ENCODE measurements at regions not wholly inside any gene's neighbourhood (a gene's known extent, or its start where the extent isn't known, plus 50 kb on each side); places are given as distances from the start of the nearest gene placed in this dataset.
"Not testable (repeated sequence)": the region's sequence is repeated elsewhere in the genome, so short reads cannot be mapped to it uniquely, and the experiment has no call there.

DNA sequence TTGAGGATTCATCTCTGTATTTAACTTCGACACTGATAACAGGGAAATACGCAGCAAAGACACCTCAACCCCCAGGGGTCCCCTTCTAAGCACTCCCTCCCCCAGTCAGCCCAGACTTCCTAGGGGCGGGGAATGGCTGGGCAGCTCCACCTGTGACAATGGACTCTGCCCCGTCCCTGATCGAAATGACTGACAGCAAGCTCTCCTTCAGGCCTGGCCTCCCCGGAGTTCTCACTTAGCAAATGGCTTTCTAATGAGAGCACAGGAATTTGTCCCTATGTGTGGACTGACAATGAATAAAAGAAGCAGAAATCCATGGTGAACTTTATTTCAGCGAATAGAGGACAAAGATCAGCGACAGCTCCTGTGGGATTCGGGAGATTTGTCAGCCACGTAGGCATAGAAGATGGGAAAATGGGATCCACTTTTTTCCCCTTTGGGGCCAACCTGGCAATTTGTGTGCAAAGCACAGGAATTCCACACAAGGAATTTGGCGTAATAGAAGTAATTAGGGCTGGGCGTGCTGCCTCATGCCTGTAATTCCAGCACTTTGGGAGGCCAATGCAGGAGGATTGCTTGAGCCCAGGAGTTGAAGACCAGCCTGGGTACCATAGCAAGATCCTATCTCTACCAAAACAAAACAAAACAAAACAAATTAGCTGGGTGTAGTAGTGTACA is 63.8 kb downstream of the TNFAIP2 start:
- DNase-seq, result no peak

DNA sequence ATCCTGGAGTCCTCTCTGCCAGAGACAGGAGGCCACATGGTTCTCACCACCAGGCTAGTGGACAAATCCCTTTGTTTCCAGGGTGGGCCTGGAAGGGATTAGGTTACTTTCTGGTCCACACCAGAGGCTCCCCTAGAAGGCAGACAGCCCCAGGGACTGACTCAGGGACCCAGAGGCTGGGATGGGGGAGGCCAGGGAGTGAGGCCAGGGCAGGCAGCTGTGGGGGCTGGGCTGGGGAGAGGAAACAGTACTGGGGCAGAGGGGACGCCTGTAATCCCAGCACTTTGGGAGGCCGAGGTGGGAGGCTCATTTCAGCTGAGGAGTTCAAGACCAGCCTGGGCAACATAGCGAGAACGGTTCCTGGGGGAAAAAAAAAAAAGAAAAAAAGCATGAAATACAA is 64.7 kb downstream of the TNFAIP2 start:
- no peak for DNase-seq

DNA sequence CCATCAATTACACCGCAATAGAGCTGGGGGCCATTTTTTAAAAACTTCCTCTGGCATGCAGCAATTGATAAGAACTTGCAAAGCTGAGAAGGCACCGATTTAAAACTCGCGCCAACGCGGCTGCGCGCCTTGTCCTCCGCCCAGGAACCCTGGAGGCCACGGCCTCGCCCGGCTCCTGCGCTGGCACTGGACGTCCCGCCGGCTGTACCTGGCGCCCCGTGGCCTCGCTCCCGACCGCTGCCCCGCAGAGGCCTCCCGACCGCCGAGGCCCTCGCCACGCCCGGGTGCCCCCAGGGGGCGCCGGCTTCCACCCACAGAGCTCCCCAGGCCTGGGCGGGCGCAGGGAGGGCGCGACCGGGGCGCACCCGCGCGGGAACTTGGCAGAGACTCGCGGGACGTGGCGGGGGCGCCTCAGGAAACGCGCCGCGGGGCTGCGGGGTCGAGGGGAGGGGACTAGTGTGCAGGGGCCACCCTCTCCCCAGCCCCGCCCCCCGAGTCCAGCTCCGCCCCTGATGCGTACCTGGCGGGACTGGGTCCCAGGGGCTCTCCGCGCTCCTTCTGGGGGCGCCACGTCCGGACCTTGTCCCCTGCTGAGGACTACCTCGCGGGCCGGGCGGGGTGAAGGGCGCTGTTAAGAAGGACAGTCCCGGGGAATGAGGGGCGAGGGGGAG is 65.7 kb downstream of the TNFAIP2 start:
- DNase-seq, result peak; percentile 14

DNA sequence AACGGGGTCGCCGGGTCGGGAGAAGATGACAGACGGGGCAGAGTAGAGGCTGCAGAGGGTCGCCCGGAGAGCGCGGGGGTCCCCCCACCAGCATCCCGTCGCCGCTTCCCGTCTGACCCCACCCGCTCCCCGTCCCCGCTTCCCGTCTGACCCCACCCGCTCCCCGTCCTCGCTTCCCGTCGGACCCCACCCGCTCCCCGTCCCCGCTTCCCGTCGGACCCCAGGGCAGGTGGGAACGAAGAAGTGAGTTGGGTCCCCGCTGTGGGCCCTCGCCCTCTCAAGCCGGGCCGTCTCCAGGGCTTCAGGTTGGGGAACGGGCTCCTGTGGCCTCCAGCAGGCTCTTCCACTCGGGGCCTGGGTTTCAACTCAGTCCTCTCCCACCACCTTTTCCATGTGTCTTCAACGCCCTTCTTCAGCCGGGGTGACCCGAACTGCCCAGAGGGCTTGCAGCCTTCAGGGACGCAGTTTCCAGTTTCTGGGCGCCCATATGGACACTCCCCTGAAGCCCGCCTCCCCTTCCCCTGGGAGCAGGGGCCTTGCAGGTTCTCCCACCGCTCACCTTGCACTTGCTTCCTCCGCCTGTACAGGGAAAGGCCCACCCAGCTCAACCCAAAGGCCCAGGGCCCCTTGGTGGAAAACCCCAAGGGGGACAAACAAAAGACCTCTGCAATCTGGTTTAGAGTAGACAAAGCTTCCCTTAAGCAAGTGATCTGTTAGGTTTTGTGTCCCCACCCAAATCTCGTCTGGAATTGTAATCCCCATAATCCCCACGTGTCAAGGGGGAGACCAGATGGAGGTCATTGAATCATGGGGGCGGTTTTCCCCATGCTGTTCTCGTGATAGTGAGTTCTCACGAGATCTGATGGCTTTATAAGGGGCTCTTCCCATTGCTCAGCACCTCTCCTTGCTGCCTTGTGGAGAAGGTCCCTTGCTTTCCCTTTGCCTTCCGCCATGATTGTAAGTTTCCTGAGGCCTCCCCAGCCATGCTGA is 66.5 kb downstream of the TNFAIP2 start:
- DNase-seq, result no peak

DNA sequence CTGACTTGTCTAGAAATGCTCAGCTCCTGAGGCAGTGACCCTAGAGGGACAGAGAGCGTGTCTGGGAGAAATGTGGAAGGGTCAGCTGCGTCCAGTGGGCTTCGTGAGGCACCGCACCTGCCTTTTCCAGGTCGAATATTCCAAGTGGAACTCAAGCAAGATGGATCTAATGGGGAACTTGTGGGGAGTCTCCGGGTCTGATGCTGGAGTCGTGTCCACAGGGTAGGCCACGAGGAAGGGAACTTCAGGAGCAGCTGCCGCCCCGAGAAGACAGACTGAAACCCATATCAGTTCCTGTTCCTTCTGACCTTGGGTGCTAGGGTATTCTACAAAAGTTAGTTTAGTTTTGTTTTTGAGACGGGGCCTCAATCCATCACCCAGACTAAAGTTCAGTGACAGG is 67.5 kb downstream of the TNFAIP2 start:
- DNase-seq, result no peak

DNA sequence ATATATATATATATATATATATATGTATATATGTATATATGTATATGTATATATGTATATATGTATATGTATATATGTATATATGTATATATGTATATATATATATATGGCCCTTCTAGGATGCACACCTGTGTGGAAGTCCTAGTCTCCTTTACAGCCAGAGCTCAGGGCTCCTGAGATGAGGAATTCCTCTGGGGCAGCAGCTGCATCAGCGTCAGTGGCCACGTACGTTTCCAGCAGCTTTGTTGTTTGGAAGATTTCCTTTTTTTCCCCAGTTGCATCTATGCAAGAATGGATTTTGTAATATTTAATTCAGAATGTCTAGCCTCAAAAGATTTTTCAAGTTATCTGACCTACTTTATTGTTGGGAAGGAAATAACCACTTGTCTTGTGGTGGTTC is 68.6 kb downstream of the TNFAIP2 start:
- no peak for DNase-seq

DNA sequence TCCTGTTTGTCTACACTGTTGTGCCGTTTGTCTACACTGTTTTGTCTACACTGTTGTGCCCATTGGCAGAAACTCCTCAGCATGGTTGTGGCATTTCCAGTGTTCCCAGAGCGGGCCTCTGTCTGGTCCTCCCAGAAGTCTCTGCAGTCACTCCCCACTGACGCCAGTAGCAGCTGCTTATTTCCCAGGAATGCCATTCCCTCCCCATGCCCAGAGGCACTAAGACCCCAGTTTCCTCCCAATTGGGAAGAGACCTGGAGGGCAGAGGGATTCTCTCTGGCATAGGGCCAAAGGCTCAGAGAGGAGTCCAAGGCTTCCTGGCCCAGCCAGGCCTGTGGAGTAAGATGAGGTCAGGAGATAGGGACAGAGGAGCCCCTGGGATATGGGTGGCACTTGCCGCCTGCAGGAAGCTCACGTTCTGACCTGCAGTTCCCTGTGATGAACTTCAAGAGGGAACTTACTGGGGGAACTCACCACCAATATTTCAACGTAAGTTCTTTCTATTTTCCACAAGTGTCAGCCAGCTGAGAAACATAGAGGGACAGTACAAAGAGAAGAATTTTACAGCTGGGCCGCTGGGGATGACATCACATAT is 69.1 kb downstream of the TNFAIP2 start:
- DNase-seq, result no peak

DNA sequence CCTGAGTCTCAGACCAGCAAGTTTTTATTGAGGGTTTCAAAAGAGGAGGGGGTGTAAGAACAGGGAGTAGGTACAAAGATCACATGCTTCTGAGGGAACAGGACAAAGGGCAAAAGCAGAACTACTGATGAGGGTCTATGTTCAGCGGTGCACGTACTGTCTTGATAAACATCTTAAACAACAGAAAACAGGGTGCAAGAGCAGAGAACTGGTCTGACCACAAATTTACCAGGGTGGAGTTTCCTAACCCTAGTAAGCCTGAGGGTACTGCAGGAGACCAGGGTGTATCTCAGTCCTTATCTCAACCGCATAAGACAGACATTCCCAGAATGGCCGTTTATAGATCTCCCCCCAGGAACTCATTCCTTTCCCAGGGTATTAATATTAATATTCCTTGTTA is 69.6 kb downstream of the TNFAIP2 start:
- DNase-seq, result not testable (repeated sequence)

DNA sequence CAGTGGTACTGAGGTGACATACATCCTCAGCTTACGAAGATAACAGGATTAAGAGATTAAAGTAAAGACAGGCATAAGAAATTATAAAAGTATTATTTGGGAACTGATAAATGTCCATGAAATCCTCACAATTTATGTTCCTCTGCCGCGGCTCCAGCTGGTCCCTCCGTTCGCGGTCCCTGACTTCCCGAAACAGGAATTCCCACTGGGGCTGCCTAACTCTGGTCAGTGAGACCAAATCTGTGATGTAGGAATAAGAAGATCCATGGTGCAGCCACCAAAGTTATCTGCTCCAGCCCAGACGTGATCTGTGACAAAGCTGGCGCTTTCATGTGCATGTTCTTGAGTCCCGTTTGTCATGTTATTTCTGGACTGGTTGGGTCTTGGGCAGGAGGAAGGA is 70.2 kb downstream of the TNFAIP2 start:
- DNase-seq, result not testable (repeated sequence)

DNA sequence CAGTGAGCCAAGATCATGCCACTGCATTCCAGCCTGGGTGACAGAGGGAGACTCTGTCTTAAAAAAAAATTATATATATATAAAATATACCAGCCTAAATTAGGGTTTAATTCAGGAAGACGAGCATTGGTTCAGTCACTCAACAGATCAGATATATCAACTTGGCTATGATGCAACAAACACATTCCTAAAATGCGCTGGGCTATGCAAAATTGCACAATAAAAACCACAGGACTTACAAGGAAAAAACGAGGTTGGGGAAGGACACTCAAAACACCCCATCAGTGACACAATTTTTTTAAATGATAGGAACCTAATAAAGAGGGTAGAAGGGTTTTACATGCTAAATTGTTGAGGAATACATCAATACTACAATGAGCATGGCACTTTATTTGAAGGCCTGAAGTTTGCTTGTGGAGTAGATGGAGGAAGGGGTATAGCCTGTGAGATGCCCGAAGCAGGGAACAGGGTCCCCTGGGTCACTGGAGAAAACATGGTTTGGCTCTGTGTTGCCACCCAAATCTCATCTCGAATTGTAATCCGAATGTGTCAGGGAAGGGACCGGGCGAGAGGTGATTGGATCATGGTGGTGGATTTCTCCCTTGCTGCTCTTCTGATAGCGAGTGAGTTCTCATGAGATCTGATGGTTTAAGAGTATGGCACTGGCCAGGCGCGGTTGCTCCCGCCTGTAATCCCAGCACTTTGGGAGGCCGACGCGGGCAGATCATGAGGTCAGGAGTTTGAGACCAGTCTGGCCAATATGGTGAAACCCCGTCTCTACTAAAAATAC is 71.2 kb downstream of the TNFAIP2 start:
- DNase-seq, result no peak

DNA sequence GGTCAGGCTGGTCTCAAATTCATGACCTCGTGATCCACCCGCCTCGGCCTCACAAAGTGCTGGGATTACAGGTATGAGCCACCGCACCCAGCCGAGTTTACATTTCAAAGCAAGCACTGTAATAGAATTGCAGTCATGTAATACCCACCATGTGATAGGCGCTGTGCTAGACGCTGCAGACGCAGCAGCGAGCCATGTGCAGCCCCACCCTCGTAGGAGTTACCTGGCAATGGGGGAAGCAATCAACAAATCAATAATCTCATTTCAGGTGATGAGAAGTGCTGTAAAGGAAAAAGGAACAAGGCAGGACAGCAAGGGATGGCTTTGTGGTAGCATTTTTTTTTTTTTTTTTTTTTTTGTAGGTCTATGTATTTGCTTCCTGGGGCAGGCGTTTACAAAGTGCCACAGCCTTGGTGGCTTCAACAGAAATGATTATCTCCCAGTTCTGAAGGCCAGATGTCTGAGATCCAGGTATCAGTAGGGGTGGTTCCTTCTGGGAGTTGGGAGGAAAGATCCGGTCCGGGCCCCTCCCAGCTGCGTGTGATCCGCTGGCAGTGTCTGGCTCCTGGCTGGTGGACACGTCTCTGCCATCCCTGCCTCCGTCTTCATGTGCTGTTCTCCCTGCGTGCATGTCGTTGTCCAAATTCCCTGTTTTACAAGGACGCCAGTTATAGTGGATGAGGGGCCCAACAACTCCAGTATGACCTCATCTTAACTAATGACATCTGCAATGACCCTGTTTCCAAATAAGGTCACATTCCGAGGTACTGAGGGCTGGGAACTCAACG is 72.8 kb downstream of the TNFAIP2 start:
- DNase-seq, result no peak

DNA sequence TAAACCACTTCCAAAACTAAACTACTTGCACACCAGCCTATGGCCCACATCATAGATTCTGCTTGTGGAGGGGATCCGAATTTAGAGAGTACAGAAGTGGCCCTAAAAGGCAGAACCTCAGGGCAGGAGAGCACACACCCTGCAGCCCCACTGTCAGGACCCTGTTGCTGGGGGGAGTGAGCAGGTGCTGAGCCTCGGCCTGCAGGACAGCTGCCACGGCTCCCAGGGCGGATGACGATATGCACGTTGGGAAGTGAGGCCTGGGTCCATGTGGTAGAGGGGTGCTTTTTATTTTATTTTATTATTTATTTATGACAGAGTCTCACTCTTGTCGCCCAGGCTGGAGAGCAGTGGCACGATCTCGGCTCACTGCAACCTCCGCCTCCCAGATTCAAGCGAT is 73.5 kb downstream of the TNFAIP2 start:
- no peak for DNase-seq

DNA sequence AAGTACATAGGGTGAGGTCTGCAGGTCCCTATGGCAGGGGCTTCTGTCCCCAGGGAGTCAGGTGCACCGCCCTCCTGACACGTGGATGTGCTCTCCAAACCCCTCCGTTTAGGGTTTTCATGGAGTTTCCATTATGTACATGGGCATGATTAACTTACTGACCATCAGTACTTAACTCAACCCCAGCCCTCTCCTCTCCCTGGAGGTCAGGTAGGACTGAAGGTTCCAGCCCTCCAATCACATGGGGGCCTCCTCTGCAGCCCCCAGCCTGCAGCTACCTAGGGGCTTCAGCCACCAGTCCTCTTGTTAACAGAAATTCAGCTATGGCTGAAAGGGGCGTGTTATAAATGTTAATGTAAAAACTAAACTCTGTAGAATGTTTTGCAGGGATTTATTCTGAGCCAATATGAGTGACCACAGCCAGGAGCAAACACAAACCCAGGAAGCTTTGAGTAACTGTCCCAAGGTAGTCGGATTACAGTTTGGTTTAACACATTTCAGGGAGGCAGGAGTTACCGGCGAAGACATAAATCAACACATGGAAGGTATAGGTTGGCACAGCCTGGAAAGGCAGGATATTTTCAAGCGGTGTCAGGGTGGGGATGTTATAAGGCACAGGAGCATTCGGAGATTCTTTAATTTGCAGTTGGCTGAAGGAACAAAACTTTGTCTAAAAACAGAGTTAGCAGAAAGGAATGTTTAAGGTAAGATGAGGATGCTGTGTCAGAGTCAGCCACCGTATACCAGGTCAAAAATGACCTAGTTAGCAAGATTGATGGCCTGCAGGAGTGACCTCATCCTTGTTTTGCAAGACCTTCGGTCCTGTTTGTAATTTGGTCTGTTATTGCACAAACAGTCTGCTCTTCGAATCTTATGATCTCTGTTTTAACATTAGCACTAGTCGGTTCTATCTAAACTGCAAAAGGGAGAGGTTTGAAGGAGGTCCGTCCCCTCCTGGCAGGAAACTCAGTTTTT is 75.2 kb downstream of the TNFAIP2 start:
- DNase-seq, result no peak

DNA sequence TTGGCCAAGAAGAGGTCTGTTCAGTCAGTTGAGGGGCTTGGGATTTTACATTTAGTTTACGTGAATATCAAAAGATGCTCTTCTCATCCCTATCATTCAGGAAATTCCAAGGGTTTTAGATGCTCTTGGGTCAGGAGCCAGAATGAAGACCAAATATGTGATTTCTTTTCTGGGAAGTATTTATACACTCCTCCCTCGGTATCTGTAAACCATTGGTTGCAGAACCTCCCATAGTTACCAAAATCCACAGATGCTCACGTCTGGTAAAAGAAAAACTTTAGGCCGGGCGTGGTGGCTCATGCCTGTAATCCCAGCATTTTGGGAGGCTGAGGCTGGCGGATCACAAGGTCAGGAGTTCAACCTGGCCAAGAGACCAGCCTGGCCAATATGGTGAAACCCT is 75.9 kb downstream of the TNFAIP2 start:
- DNase-seq, result no peak

DNA sequence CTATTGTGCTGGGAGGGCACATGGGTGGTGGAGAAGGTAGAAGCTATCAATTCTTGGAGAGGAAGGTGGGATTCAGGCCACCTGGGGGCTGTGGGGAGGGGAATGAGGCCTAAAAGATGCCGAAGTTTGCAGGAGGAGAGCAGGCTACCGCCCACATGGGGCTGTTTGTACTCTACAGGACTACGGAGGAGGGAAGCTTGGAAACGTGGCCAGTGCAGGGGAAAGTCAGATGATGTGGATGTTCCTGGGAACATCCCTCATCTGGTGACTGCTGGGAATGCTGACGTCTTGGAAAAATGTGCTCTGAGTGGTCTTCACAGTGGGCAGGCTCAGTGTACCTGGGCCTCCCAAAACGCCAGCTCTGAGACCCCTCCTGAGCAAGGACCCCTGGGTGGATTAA is 78.5 kb downstream of the TNFAIP2 start:
- no peak for DNase-seq

DNA sequence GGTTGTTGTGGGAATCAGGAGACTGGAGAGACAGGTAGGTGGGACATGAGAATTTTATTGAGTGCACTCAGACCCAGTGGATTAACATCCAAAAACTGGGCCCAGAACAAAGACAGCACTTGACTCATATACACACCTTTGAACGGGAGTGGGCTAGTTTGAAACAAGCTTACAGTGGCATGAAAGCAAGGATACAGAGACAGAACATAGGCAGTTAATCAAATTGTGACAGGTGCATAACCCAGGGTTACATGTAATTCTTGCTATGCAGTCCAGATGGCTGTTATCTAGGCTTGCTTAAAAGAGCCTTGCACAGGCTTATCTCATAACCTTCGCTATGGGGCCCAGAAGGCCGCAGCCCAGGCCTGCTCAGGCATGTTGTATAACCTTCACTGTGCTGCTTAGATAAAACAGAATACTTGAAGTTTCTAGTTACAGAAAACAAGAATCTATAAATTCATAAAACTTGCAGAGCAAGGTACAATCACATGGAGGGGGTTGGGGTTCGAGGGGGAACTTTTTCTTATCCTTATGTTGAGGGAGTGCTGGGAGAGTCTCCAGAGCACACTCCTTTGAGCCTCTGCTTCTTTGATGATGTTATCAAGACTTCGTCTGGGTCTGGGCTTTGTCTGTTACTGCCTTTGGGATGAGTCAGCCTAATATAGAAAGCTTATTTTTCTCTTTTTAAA is 81.7 kb downstream of the TNFAIP2 start:
- DNase-seq, result no peak

DNA sequence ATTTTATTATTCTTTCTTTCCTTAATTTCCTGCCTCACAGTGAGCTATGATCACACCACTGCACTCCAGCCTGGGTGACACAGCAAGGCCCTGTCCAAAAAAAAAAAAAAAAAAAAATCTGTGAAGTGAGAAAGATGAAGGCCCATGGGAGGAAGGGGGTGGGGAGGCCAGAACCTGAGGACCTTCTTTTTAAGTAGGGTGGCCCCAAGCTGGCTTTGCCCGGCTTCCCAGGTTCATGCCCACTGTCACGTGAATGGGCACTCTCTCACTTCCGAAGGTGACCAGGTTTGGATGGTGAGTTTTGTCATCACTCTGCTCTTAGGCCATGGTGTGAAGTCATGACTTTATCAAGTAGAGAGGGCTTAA is 82.3 kb downstream of the TNFAIP2 start:
- DNase-seq, result no peak

DNA sequence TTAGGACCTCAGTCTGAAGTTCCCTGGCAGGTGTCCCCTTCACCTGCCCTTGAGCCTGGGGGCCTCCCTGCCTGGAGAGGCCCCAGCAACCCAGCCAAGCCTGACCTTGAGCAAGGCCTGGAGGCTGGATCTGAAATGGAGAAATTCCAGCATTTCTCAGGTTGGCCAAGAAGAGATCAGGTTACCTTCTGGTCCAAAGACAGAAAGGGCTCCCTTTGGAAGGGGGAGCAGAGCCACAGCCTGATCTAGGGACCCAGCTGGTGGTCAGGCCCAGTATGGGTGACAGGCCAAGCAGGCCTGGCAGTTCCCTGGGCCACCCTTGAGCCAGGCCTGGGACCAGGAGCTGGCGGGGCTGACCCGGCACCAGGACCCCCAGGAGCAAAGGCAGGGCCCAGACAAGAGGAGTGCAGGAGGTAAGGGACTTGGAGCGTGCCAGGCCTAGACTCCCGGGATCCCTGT is 82.8 kb downstream of the TNFAIP2 start:
- no peak for DNase-seq

DNA sequence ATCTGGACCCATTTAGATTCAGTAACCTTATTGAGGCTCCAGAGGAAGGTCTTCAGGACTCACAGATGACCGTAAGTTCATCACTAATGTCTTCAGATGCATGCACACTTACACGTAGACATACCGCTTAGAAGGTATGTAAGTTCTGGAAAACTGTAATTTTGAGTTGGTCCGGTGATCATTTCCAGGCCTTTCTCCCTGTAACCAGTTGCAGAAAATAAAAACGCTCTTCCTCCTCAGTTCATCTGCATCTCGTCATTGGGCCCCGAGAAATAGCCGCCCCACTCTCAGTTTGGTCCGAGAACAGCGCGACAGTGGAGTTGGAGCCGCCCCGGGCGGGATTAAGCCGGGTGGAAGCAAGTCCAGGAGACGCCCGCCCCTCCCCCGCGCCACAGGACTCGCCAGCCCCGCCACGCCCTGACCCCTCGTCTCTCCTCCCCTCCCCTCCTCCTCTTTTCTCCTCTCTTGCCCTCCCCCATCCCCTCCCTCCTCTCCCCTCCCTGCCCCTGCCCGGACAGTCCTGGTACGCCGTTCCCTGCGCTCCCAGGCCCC is 83.7 kb downstream of the TNFAIP2 start:
- DNase-seq, result no peak

Data from activated CD4-positive, alpha-beta T cell treated with anti-CD3 and anti-CD28 coated beads, Interleukin-2, amount 50 U/mL, for 1 hour (primary cell).